Neuronal stem cell (in vitro differentiated cells): ENCODE measurements at regions not wholly inside any gene's neighbourhood (a gene's known extent, or its start where the extent isn't known, plus 50 kb on each side); places are given as distances from the start of the nearest gene placed in this dataset.

Source experiments
- DNase-seq: peaks from one replicate; pipeline ENCODE4 v3.0.0-alpha.2; 2013; ENCODE audit warnings: low spot score
- H2AFZ ChIP-seq: one replicate; pipeline ENCODE4 v1.6.1; 2013; ENCODE audit warnings: mild to moderate bottlenecking, low read length, inconsistent platforms
- H2AK5ac ChIP-seq: 2 replicates; pipeline ENCODE4 v1.6.1; 2013; ENCODE audit warnings: low read depth, mild to moderate bottlenecking, inconsistent platforms, low read length, moderate library complexity, mixed read lengths
- H2BK120ac ChIP-seq: 2 replicates; pipeline ENCODE4 v1.6.1; 2013; ENCODE audit warnings: low read depth, mild to moderate bottlenecking, inconsistent platforms, low read length, moderate library complexity, mixed read lengths
- H2BK12ac ChIP-seq: one replicate; pipeline ENCODE4 v1.6.1; 2013; ENCODE audit warnings: low read length, inconsistent platforms
- H2BK15ac ChIP-seq: 2 replicates; pipeline ENCODE4 v1.6.1; 2013; ENCODE audit warnings: mild to moderate bottlenecking, low read length, inconsistent platforms, mixed read lengths
- H2BK5ac ChIP-seq: one replicate; pipeline ENCODE4 v1.6.1; 2013; ENCODE audit warnings: inconsistent platforms, mild to moderate bottlenecking, low read length, moderate library complexity
- H3K14ac ChIP-seq: one replicate; pipeline ENCODE4 v1.6.1; 2013; ENCODE audit warnings: low read length, inconsistent platforms
- H3K18ac ChIP-seq: 2 replicates; pipeline ENCODE4 v1.6.1; 2013; ENCODE audit warnings: low read length, inconsistent platforms
- H3K23ac ChIP-seq: 2 replicates; pipeline ENCODE4 v1.6.1; 2013; ENCODE audit warnings: low read depth, mild to moderate bottlenecking, mixed read lengths, low read length, inconsistent platforms; ENCODE audit not compliant: poor library complexity
- H3K27ac ChIP-seq: replicated peaks from 3 replicates; pipeline ENCODE4 v1.5.1; 2013; ENCODE audit warnings: low read length, inconsistent platforms
- H3K27me3 ChIP-seq, 3 experiments: 2 replicates each; pipeline ENCODE4 v1.6.1; 2013; ENCODE audit warnings: low read length in 3 of 3, mild to moderate bottlenecking in 2 of 3, inconsistent platforms in 1 of 3, low read depth in 1 of 3, mixed read lengths in 1 of 3, moderate library complexity in 1 of 3; ENCODE audit not compliant: control insufficient read depth in 3 of 3, insufficient read depth in 3 of 3
- H3K36me3 ChIP-seq, 2 donors: replicated peaks in 1 of 2; 2 replicates each; pipeline ENCODE4 v1.6.1; 2013; ENCODE audit warnings: low read length in 2 of 2; ENCODE audit not compliant: control insufficient read depth in 2 of 2, insufficient read depth in 2 of 2
- H3K4ac ChIP-seq: 2 replicates; pipeline ENCODE4 v1.6.1; 2013; ENCODE audit warnings: inconsistent platforms, mild to moderate bottlenecking, low read length, moderate library complexity
- H3K4me1 ChIP-seq, 2 donors: 1 replicate in 1 of 2; 2 replicates in 1 of 2; pipeline ENCODE4 v1.6.1; 2013; ENCODE audit warnings: low read length in 2 of 2, low read depth in 1 of 2; ENCODE audit not compliant: control insufficient read depth in 2 of 2, insufficient read depth in 1 of 2
- H3K4me2 ChIP-seq: one replicate; pipeline ENCODE4 v1.6.1; 2013; ENCODE audit warnings: mild to moderate bottlenecking, low read length, inconsistent platforms; ENCODE audit not compliant: insufficient read depth, poor library complexity, severe bottlenecking
- H3K4me3 ChIP-seq, 2 donors: 2 replicates each; pipeline ENCODE4 v1.5.1; 2013; ENCODE audit warnings: low read length in 2 of 2, mild to moderate bottlenecking in 2 of 2, inconsistent platforms in 1 of 2, moderate library complexity in 1 of 2
- H3K79me1 ChIP-seq: one replicate; pipeline ENCODE4 v1.6.1; 2013; ENCODE audit warnings: low read depth, mild to moderate bottlenecking, inconsistent platforms, low read length, moderate library complexity
- H3K9ac ChIP-seq: one replicate; pipeline ENCODE4 v1.6.1; 2013; ENCODE audit warnings: mild to moderate bottlenecking, low read depth, low read length, inconsistent platforms; ENCODE audit not compliant: poor library complexity
- H3K9me3 ChIP-seq, 2 donors: replicated peaks in 1 of 2; 2 replicates each; pipeline versions ENCODE3 to v1.6.1; 2013; ENCODE audit warnings: low read length in 2 of 2, mild to moderate bottlenecking in 2 of 2, inconsistent platforms in 1 of 2, low read depth in 1 of 2, mixed read lengths in 1 of 2, moderate library complexity in 1 of 2; ENCODE audit not compliant: control insufficient read depth in 2 of 2, insufficient read depth in 1 of 2
- H4K8ac ChIP-seq: one replicate; pipeline ENCODE4 v1.6.1; 2013; ENCODE audit warnings: low read depth, mild to moderate bottlenecking, inconsistent platforms, low read length, moderate library complexity
- H4K91ac ChIP-seq: one replicate; pipeline ENCODE4 v1.6.1; 2013; ENCODE audit warnings: low read length, low read depth, mild to moderate bottlenecking, inconsistent platforms; ENCODE audit not compliant: poor library complexity
- WGBS, 2 donors: extraction: QIAGEN DNeasy Blood & Tissue Kit; methylation state at CpG; one replicate each; pipeline ENCODE4 v1.1.7; 2013; ENCODE audit warnings: missing lambda C conversion rate in 2 of 2, mixed read lengths in 1 of 2; ENCODE audit not compliant: insufficient read length in 2 of 2, insufficient replicate concordance in 1 of 2; ENCODE audit errors: extremely low coverage in 2 of 2; 5-methylcytosine and 5-hydroxymethylcytosine counted together

DNA sequence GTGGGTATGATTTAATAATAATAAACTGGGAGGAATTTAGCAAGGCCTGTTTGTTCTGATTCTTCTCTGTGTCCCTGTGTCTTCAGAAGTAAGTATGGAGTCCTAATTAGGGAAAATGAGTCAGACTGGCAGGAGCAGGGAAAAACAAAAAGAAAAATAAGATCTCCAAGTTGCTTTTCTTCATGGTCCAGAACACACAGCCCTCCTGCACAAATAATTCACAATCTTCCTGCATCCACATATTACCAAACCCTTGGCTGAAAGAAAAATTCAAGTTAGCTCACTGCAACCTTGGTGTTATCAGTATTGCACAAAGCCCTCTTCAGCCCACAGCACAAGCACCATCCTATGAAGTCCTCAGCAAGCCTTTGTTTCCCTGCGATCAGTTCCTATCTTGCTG is 142.0 kb upstream of the LAMA2 start:
- Histone ChIP-seq H2BK5ac (no peak overlapping the region), H4K91ac (no peak overlapping the region), H3K27ac (no peak overlapping the region), H2BK120ac (no peak overlapping the region), H3K14ac (no peak overlapping the region), H3K79me1 (no peaks in the 10 kb centered on the region), H2AK5ac (no peak overlapping the region), H2BK15ac (no peak overlapping the region), H3K18ac (no peak overlapping the region), H2BK12ac (no peak overlapping the region), H3K9me3 (peaks cover 3 to 4% of the 10 kb centered on the region in 2 donors), H3K4me3 (no peak overlapping the region), H2AFZ (no peak overlapping the region), H3K36me3 (no peaks in the 10 kb centered on the region), H3K4me2 (no peak overlapping the region), H4K8ac (no peak overlapping the region), H3K27me3 (no peaks in the 10 kb centered on the region), H3K4me1 (peaks cover 0 to 3% of the 10 kb centered on the region in 2 donors), H3K23ac (no peak overlapping the region), H3K9ac (no peak overlapping the region), H3K4ac (no peak overlapping the region)
- WGBS, 2 donors, result no CpG with 5 or more reads among the region's 1 CpG
- no peak for DNase-seq

- DNase-seq, result no peak
- Histone ChIP-seq H3K4ac (no peak overlapping the region), H3K9me3 (peaks cover 3 to 4% of the 10 kb centered on the region in 2 donors), H2BK5ac (no peak overlapping the region), H3K36me3 (no peaks in the 10 kb centered on the region), H3K27ac (no peak overlapping the region), H2BK12ac (no peak overlapping the region), H3K9ac (no peak overlapping the region), H3K18ac (no peak overlapping the region), H3K4me2 (no peak overlapping the region), H4K91ac (no peak overlapping the region), H3K14ac (no peak overlapping the region), H4K8ac (no peak overlapping the region), H3K23ac (no peak overlapping the region), H2BK15ac (no peak overlapping the region), H3K4me1 (no peaks in the 10 kb centered on the region), H2AFZ (no peak overlapping the region), H2AK5ac (no peak overlapping the region), H3K79me1 (no peaks in the 10 kb centered on the region), H3K4me3 (no peak overlapping the region), H3K27me3 (no peaks in the 10 kb centered on the region), H2BK120ac (no peak overlapping the region)
- WGBS, 2 donors, result no CpG with 5 or more reads among the region's 2 CpGs
Measured at GRCh38 chr6:128739112-128739511, 143.8 kb upstream of the LAMA2 start.

DNA sequence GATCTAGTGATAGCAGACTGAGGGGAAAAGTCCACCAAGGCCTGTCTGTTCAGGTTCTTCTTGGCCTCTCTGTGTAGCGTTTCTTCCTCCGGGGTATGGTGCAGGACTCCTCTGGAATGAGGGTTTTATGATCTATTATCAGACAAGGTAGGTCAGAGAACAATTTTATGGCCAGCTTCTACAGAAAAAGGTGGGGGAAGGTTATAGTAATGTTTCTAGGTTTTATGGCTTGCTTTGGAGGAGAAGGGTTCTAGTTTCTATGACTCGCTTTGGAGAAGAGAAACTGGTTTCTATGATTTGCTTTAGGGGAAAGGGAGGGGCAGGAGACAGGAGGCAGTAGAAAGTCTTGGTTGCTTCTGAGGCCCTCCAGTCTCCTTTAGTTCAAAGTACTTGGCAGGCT is 144.8 kb upstream of the LAMA2 start:
- no peaks in the 10 kb centered on the region for H3K27me3 ChIP-seq

DNA sequence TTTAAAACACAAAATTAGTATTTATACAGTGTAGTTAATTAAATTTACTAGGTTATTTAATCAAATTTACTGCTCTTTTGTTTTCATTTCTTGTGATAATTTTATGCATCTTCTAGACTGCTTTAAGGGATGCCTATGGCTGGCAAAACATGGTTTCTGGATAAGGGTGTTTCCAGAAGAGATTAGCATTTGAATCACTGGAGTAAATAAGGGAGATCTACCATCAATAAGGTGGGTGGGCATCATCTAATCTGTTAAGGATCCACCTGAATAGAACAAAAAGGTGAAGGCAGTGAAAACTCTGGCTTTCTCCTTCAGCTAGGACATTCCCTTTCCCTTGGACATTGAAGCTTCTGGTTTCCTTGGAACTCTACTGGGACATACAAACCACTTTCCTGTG is 146.2 kb upstream of the LAMA2 start:
- H3K4me1 ChIP-seq, result no peaks in the 10 kb centered on the region
- no peaks in the 10 kb centered on the region for H3K79me1 ChIP-seq
- H2BK120ac ChIP-seq, result no peak overlapping the region
- H3K36me3 ChIP-seq, result no peaks in the 10 kb centered on the region
- H4K8ac ChIP-seq, result no peak overlapping the region
- H2AFZ ChIP-seq, result no peak overlapping the region
- no peak overlapping the region for H3K9ac ChIP-seq
- no peak overlapping the region for H3K4me3 ChIP-seq
- H3K9me3 ChIP-seq, result no peaks in the 10 kb centered on the region
- H3K27me3 ChIP-seq, result no peaks in the 10 kb centered on the region
- H3K14ac ChIP-seq, result no peak overlapping the region
- H3K4ac ChIP-seq, result no peak overlapping the region
- no peak overlapping the region for H2BK15ac ChIP-seq
- DNase-seq, result no peak
- H3K23ac ChIP-seq, result no peak overlapping the region
- no peak overlapping the region for H3K4me2 ChIP-seq
- H3K18ac ChIP-seq, result no peak overlapping the region
- no peak overlapping the region for H4K91ac ChIP-seq
- no peak overlapping the region for H2AK5ac ChIP-seq
- no peak overlapping the region for H2BK5ac ChIP-seq
- no peak overlapping the region for H3K27ac ChIP-seq
- no peak overlapping the region for H2BK12ac ChIP-seq

More for the DNA sequence above, 144.8 kb upstream of the LAMA2 start:
- no peaks in the 10 kb centered on the region for H3K36me3 ChIP-seq
- H4K8ac ChIP-seq, result no peak overlapping the region
- H3K4me1 ChIP-seq, result no peaks in the 10 kb centered on the region
- H2BK12ac ChIP-seq, result no peak overlapping the region
- no peak overlapping the region for H2BK120ac ChIP-seq
- H2AK5ac ChIP-seq, result no peak overlapping the region
- H3K4ac ChIP-seq, result no peak overlapping the region
- no peak overlapping the region for H2BK5ac ChIP-seq
- no peak overlapping the region for H3K18ac ChIP-seq
- H3K14ac ChIP-seq, result no peak overlapping the region
- no CpG with 5 or more reads among the region's 3 CpGs for WGBS, 2 donors
- H3K23ac ChIP-seq, result no peak overlapping the region
- no peak overlapping the region for H3K4me2 ChIP-seq
- no peak overlapping the region for H4K91ac ChIP-seq
- no peak overlapping the region for H3K27ac ChIP-seq
- no peak overlapping the region for H2AFZ ChIP-seq
- no peak overlapping the region for H2BK15ac ChIP-seq
- H3K9ac ChIP-seq, result no peak overlapping the region
- no peak overlapping the region for H3K4me3 ChIP-seq
- H3K79me1 ChIP-seq, result no peaks in the 10 kb centered on the region
- no peak for DNase-seq
- H3K9me3 ChIP-seq, result peaks cover 3 to 4% of the 10 kb centered on the region in 2 donors
